ENCODE measurements at regions not wholly inside any gene's neighbourhood (a gene's known extent, or its start where the extent isn't known, plus 50 kb on each side); places are given as distances from the start of the nearest gene placed in this dataset.
"Not testable (repeated sequence)": the region's sequence is repeated elsewhere in the genome, so short reads cannot be mapped to it uniquely, and the experiment has no call there.

- not testable (repeated sequence) for DNase-seq (ENCODE audit: low read depth in 2 of 2)
Measured at GRCh38 chr16:88185976-88186888, 196.5 kb upstream of the ZNF469 start.

GRCh38 chr16:88186889-88187870, 195.6 kb upstream of the ZNF469 start:
- DNase-seq (ENCODE audit: low read depth in 2 of 2): not testable (repeated sequence)

GRCh38 chr16:88188171-88188895, 194.4 kb upstream of the ZNF469 start:
- DNase-seq (ENCODE audit: low read depth in 2 of 2): not testable (repeated sequence)

- peak in 1 of 2 donors; percentile 56 for DNase-seq (ENCODE audit: low read depth in 2 of 2)
Measured at GRCh38 chr16:88190592-88191095, 192.1 kb upstream of the ZNF469 start.

- not testable (repeated sequence) for DNase-seq (ENCODE audit: low read depth in 2 of 2)
Measured at GRCh38 chr16:88191168-88191567, 191.6 kb upstream of the ZNF469 start.

GRCh38 chr16:88192601-88193000, 190.2 kb upstream of the ZNF469 start:
- DNase-seq (ENCODE audit: low read depth in 2 of 2): no peak

- DNase-seq (ENCODE audit: low read depth in 2 of 2): peak; percentile 47 to 73
Measured at GRCh38 chr16:88193706-88194396, 188.9 kb upstream of the ZNF469 start.

GRCh38 chr16:88194397-88195268, 188.1 kb upstream of the ZNF469 start:
- DNase-seq (ENCODE audit: low read depth in 2 of 2): no peak

GRCh38 chr16:88195269-88195705, 187.5 kb upstream of the ZNF469 start:
- DNase-seq (ENCODE audit: low read depth in 2 of 2): no peak

- DNase-seq (ENCODE audit: low read depth in 2 of 2): no peak
Measured at GRCh38 chr16:88195911-88196465, 186.8 kb upstream of the ZNF469 start.

- no peak for DNase-seq (ENCODE audit: low read depth in 2 of 2)
Measured at GRCh38 chr16:88196471-88197400, 186.0 kb upstream of the ZNF469 start.

GRCh38 chr16:88197481-88198456, 185.0 kb upstream of the ZNF469 start:
- no peak for DNase-seq (ENCODE audit: low read depth in 2 of 2)

- not testable (repeated sequence) for DNase-seq (ENCODE audit: low read depth in 2 of 2)
Measured at GRCh38 chr16:88198457-88199295, 184.1 kb upstream of the ZNF469 start.

GRCh38 chr16:88199296-88200153, 183.2 kb upstream of the ZNF469 start:
- DNase-seq (ENCODE audit: low read depth in 2 of 2): peak in 1 of 2 donors; percentile 3

Data from dermis microvascular lymphatic vessel endothelial cell (primary cell).